ENCODE measurements at regions not wholly inside any gene's neighbourhood (a gene's known extent, or its start where the extent isn't known, plus 50 kb on each side); places are given as distances from the start of the nearest gene placed in this dataset.

DNA sequence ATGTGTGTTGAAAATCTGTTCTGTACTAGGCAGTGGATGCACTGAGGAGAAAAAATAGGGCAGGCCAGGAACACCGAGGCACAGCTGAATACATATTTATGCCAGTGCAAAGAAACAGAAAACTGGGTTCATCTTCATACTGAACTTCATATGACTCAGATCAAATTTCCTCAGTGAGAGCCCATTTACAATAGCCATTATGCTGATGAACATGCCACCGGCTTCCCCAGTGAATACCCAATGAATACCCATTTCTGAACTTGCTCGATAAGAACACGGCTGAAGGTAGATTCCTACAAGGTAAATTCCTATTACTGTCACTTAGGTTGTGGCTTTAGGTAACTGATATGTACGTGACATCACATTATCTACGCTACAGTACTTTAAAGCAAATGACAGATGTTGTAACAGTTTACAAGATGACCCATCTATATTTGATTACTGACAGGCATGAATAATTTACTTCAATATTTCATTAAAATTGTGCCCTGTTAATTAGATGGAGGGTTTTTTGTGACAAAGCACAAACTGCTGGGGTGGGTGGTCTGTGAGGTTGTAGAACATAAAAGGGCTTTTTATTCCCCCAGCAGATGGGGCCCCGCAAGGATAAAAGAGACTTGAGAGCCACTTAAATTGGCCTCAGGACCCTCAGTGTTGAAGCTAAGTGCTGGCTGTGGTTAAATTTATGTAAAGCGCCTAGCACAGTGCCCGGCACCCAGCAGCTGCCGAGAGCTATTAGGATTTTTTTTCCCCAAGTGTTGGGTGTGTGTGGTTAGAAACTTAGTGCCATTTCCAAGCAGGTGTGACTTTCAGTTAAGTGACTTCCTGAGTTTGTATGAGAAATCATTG lies 264.5 kb downstream of the CD83 start:
- Histone ChIP-seq H3K4me3 (no peak overlapping the region), H3K36me3 (no peaks in the 10 kb centered on the region), H3K4me1 (no peaks in the 10 kb centered on the region), H3K9me3 (no peaks in the 10 kb centered on the region), H3K27ac (no peak overlapping the region), H3K27me3 (no peaks in the 10 kb centered on the region)
- no peak for DNase-seq (ENCODE audit: low spot score)
- TF ChIP-seq, protein P1, sequence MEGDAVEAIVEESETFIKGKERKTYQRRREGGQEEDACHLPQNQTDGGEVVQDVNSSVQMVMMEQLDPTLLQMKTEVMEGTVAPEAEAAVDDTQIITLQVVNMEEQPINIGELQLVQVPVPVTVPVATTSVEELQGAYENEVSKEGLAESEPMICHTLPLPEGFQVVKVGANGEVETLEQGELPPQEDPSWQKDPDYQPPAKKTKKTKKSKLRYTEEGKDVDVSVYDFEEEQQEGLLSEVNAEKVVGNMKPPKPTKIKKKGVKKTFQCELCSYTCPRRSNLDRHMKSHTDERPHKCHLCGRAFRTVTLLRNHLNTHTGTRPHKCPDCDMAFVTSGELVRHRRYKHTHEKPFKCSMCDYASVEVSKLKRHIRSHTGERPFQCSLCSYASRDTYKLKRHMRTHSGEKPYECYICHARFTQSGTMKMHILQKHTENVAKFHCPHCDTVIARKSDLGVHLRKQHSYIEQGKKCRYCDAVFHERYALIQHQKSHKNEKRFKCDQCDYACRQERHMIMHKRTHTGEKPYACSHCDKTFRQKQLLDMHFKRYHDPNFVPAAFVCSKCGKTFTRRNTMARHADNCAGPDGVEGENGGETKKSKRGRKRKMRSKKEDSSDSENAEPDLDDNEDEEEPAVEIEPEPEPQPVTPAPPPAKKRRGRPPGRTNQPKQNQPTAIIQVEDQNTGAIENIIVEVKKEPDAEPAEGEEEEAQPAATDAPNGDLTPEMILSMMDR (IDR thresholded peaks at IDR 0.05): no peak

DNA sequence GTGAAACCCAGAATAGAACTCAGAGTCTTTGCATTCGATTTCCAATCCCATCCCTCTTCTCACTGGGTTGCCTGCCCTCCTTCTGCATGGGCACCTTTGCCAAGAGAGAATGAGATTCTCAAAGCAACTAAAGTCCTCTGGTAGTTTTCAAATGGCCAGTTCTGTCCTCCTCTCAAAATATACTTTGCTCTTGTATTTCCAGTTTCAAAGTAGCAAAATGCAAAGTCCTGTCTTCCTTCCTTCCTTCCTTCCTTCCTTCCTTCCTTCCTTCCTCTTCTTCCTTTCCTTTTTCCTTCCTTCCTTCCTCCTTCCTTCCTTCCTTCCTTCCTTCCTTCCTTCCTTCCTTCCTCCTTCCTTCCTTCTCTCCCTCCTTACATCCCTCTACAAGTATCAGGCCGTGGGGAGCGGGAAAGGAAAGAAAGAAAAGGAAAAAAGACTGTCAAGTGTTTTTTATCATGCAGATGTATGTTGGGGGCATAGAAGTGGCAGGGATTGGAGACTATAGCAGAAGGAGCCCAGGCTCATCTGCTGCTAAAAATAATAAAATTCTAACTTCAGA lies 265.2 kb downstream of the CD83 start:
- Histone ChIP-seq H3K4me1 (no peaks in the 10 kb centered on the region), H3K9me3 (no peaks in the 10 kb centered on the region), H3K4me3 (no peak overlapping the region), H3K27me3 (no peaks in the 10 kb centered on the region), H3K27ac (no peak overlapping the region), H3K36me3 (no peaks in the 10 kb centered on the region)
- DNase-seq (ENCODE audit: low spot score): no peak
- TF ChIP-seq, protein P1 (IDR thresholded peaks at IDR 0.05): no peak

DNA sequence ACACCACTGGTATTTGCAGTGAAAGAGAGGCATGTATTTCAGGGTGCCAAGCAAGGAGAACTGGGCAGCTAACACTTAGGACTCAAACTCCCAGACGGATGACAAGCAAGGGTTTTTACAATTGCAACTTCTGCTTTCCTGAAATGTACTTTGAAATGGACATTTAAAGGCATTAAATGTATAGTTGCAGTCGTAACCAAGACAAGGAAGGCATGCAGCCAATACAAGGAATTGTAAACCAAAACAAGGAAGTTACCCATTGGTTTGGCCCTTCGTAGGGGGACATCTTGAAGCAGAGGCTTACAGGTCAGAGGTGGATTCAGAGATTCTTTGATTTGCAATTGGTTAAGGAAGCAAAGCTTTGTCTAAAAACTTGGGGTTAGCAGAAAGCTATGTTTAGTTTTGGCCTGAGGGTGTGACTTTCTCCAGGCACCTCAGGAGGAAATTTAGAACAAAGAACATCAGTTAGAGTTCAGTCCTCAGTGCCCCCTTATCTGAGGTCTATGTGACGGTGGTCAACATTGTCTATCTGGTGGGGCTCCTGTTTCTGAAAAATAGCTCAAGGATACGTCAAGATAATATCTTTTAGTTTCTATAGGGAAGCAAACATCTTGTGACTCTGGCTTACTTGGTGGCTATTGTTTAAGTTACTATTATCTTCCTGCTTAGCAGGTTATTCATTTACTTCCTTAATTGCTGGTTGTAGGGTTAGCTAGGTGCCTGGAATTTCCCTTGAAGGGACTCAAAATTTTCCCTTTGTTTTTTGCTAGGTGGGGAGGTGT lies 266.0 kb downstream of the CD83 start:
- no peak for DNase-seq (ENCODE audit: low spot score)
- TF ChIP-seq, protein P1 (IDR thresholded peaks at IDR 0.05): no peak
- Histone ChIP-seq H3K27me3 (no peaks in the 10 kb centered on the region), H3K4me1 (no peaks in the 10 kb centered on the region), H3K27ac (no peak overlapping the region), H3K9me3 (no peaks in the 10 kb centered on the region), H3K36me3 (no peaks in the 10 kb centered on the region), H3K4me3 (no peak overlapping the region)

DNA sequence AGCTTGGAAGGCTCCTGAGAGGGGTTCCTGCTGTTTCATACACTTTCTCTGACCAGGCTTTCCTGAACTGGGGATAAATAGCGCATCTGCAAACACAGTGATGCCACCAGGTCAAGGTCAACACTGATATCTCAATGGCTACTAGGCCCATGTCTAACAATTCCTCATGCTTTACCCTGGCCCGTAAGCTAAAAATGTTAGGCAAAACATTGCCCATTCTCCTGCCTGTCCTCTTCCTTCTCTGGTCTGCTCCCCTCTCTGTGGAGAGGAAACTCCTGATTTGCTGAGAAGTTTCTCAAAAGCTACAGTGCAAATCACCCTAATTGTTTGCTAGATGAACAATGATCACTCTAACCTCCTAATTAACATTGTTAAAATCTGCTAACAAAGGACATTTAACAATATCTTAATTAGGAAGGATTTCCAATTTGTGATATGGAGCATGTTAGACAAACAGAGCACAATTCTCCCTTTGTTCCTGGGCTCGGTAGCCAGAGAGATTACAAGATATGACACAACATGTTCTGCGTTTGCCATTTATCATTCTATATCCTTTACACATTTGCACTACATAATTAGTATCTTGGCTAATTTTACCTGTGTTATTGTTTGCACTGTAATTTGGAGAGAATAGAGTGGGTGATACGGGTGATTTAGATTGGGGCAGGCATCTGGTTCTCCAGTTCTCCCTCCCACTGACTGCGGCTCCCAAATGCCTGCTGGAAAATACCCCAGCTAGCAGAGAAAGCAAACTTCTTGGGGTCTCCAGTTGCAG lies 266.8 kb downstream of the CD83 start:
- H3K9me3 ChIP-seq: no peaks in the 10 kb centered on the region
- H3K4me3 ChIP-seq: no peak overlapping the region
- no peaks in the 10 kb centered on the region for H3K4me1 ChIP-seq
- H3K36me3 ChIP-seq: no peaks in the 10 kb centered on the region
- no peak for DNase-seq (ENCODE audit: low spot score)
- no peak overlapping the region for H3K27ac ChIP-seq
- TF ChIP-seq, protein P1 (IDR thresholded peaks at IDR 0.05): no peak
- H3K27me3 ChIP-seq: no peaks in the 10 kb centered on the region

DNA sequence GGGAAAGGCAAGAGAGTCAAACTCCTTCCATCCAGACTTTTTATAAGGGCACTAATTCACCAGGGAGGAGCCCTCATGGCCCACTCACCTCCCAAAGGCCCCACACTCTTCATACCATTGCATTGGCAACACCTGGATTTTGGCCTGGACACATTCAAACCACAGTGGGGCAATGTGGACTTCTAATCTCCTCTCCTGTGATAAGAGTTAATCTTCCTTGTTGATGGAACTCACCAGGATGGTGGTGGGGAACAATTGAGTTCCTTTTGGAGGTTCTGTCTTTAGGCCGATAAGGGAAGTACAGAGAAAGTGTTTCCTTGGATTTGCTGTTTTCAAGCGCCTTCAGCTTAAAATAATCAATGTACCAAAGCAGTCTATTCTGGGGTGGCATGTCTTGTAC lies 268.7 kb downstream of the CD83 start:
- no peaks in the 10 kb centered on the region for H3K9me3 ChIP-seq
- no peak for DNase-seq (ENCODE audit: low spot score)
- H3K4me1 ChIP-seq: no peaks in the 10 kb centered on the region
- H3K36me3 ChIP-seq: no peaks in the 10 kb centered on the region
- TF ChIP-seq, protein P1 (IDR thresholded peaks at IDR 0.05): no peak
- no peak overlapping the region for H3K4me3 ChIP-seq
- no peaks in the 10 kb centered on the region for H3K27me3 ChIP-seq
- no peak overlapping the region for H3K27ac ChIP-seq

Measured in right atrium auricular region (tissue), 2 donors.